GM21737 (cell line): ENCODE measurements at regions not wholly inside any gene's neighbourhood (a gene's known extent, or its start where the extent isn't known, plus 50 kb on each side); places are given as distances from the start of the nearest gene placed in this dataset.
"Not testable (repeated sequence)": the region's sequence is repeated elsewhere in the genome, so short reads cannot be mapped to it uniquely, and the experiment has no call there.

Experiments used
- ATAC-seq: cut with Tn5 transposase; IDR thresholded peaks from one replicate; pipeline ENCODE4 v1.9.1; 2021; ENCODE audit warnings: mild to moderate bottlenecking, moderate library complexity; ENCODE audit not compliant: unreplicated experiment

- no peak for ATAC-seq
Measured at GRCh38 chr6:165849534-165850430, 186.7 kb upstream of the PDE10A start.

GRCh38 chr6:165848086-165848426 is 185.0 kb upstream of the PDE10A start:
- no peak for ATAC-seq

- ATAC-seq, result no peak
Measured at GRCh38 chr6:165847407-165848085, 184.5 kb upstream of the PDE10A start.

GRCh38 chr6:165846123-165846966 is 183.3 kb upstream of the PDE10A start:
- no peak for ATAC-seq

GRCh38 chr6:165845493-165845892 is 182.5 kb upstream of the PDE10A start:
- no peak for ATAC-seq

- no peak for ATAC-seq
Measured at GRCh38 chr6:165844801-165845364, 181.8 kb upstream of the PDE10A start.

GRCh38 chr6:165844232-165844631 is 181.2 kb upstream of the PDE10A start:
- ATAC-seq, result no peak

- no peak for ATAC-seq
Measured at GRCh38 chr6:165843568-165844113, 180.6 kb upstream of the PDE10A start.

- no peak for ATAC-seq
Measured at GRCh38 chr6:165843121-165843520, 180.1 kb upstream of the PDE10A start.

- no peak for ATAC-seq
Measured at GRCh38 chr6:165842281-165842936, 179.4 kb upstream of the PDE10A start.

- ATAC-seq, result no peak
Measured at GRCh38 chr6:165841153-165841558, 178.1 kb upstream of the PDE10A start.

- no peak for ATAC-seq
Measured at GRCh38 chr6:165837948-165838745, 175.1 kb upstream of the PDE10A start.

GRCh38 chr6:165836648-165837047 is 173.6 kb upstream of the PDE10A start:
- ATAC-seq, result not testable (repeated sequence)

- no peak for ATAC-seq
Measured at GRCh38 chr6:165835410-165835851, 172.4 kb upstream of the PDE10A start.

GRCh38 chr6:165834613-165835259 is 171.7 kb upstream of the PDE10A start:
- no peak for ATAC-seq

GRCh38 chr6:165833355-165833754 is 170.3 kb upstream of the PDE10A start:
- no peak for ATAC-seq

- ATAC-seq, result no peak
Measured at GRCh38 chr6:165831812-165832510, 168.9 kb upstream of the PDE10A start.

GRCh38 chr6:165830761-165831160 is 167.7 kb upstream of the PDE10A start:
- ATAC-seq, result no peak
